Right lung (tissue), 2 donors: ENCODE measurements at regions not wholly inside any gene's neighbourhood (a gene's known extent, or its start where the extent isn't known, plus 50 kb on each side); places are given as distances from the start of the nearest gene placed in this dataset.

Source experiments
- DNase-seq, 2 donors: peaks; one replicate each; pipeline ENCODE4 v3.0.0-alpha.2; 2013

- no peak for DNase-seq
Observed at GRCh38 chr11:104529906-104530305, 366.0 kb upstream of the PDGFD start.

GRCh38 chr11:104529213-104529612 is 365.3 kb upstream of the PDGFD start:
- DNase-seq = no peak

GRCh38 chr11:104526006-104526405 is 362.1 kb upstream of the PDGFD start:
- DNase-seq = no peak

DNA sequence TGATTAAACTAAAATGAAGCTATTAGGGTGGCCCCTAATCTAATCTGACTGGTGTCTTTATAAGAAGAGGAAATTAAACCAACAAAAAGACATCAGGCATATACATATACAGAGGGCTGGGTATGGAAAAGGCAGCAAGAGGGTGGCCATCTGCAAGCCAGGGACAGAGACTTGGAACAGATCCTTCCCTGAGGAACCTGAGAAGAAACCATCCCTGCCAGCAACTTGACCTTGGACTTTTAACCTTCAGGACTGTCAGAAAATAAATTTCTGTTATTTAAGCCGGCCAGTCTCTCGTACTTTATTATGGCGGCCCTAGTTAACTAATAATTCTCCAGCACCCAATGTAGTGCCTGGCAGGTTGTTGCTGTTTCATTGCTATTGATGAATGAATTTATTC is 361.5 kb upstream of the PDGFD start:
- DNase-seq = no peak

DNA sequence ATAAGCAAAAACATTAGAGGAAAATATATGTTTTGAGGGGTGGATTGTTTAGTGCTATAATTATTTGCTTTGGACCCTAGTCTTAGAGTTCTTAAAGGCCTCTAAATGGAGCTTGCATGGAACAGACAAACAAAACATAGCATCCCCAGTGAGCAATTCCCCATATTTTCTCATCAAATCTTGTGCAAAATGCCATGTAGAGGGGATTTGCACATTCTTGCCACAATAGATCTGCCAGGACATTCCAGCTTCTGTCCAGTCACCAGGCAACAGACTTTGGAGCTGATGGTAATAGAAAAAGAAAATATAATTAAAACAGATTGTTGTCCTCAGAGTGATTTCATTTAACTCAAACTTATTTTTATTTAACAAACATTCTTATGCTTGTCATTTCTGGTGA is 360.3 kb upstream of the PDGFD start:
- DNase-seq = no peak

DNA sequence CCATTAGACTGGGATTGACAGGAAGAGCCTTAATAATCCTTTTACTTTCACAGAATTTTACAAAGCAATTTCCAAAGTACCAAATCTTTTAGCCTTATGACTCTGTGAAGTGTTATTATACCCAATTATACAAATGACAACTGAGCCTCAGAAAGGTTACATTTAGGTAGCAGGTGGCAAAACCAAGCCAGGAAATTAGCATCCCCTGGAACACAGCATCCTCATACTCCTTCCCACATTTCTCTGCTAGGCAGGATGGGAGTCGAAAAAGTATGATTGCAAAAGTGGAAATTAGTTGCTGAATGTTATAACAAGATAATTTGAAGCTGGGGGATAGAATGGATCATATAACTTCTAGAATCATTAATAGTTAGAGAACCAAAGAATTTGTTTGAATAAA is 359.7 kb upstream of the PDGFD start:
- DNase-seq = no peak

DNA sequence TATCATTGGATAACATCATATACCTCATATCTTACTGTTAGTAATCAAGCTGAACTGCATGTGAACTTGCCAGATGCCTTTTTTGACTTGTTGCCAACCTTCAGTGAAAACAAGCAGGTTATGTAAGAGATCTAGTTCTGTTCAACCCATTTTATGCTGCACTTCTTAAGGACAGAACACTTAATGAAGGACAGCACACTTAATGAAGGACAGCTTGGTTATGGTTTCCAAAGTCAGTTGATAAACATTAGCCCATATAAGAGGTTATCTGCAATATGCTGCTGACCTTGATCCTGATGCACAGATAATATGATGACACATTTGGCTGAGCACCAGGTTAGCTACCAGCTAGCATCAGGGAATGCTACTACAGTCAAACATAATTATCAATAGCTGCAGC is 358.7 kb upstream of the PDGFD start:
- no peak for DNase-seq

GRCh38 chr11:104522123-104522522 is 358.2 kb upstream of the PDGFD start:
- no peak for DNase-seq

DNA sequence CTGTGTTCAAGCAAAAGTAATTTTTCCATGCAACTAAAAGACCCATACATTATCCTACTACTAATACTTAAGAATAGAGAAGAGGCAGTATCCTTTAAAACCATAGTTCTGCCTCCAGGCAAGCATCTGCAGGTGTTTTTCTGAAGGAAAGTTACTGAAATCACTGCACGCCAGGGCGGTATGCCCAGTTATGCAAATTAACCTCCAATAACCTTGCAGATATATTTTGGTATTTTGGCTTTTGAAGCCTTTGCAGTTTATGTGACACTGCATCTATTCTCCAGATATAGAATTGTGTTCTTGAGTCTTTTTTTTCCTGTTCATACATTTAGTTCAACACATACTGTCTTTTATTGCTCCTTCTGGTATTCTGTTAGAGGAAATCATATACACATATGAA is 346.2 kb upstream of the PDGFD start:
- no peak for DNase-seq

DNA sequence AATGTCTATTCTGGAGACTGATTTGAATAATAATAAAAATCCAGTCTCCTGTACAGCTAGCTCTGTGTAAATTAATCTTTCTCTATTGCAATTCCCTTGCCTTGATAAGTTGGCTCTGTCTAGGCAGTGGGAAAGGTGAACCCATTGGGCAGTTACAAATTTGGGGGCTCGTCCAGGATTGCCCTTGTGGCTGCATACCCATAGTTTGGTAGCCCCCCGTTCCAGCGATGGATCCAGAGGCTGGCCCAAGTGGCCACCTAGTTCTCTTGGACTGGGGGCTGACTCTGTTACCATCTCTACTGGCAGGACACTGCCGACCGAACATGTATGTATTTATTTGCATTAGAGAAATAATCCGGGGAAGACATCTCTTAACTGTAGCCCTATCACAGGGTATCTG is 326.2 kb upstream of the PDGFD start:
- DNase-seq = no peak

DNA sequence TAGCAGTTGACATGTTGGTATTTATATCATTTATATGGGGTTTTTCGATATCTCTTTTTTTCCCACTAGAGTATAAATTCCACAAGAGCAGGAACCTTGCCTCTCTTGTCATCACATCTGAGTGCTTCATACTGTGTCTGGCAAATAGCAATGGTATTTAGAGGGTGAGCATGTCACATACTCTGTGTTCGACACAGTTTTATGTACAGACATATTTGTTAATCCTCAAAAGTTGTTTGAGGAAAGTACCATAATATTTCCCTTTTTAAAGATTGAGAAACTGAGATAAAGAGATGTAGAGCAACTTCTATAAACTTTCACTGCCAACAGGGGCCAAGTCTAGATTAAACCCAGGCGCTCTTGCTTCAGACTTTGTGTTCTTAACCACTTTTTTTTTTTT is 324.6 kb upstream of the PDGFD start:
- DNase-seq = no peak

- DNase-seq = no peak
Observed at GRCh38 chr11:104487046-104487806, 323.3 kb upstream of the PDGFD start.

DNA sequence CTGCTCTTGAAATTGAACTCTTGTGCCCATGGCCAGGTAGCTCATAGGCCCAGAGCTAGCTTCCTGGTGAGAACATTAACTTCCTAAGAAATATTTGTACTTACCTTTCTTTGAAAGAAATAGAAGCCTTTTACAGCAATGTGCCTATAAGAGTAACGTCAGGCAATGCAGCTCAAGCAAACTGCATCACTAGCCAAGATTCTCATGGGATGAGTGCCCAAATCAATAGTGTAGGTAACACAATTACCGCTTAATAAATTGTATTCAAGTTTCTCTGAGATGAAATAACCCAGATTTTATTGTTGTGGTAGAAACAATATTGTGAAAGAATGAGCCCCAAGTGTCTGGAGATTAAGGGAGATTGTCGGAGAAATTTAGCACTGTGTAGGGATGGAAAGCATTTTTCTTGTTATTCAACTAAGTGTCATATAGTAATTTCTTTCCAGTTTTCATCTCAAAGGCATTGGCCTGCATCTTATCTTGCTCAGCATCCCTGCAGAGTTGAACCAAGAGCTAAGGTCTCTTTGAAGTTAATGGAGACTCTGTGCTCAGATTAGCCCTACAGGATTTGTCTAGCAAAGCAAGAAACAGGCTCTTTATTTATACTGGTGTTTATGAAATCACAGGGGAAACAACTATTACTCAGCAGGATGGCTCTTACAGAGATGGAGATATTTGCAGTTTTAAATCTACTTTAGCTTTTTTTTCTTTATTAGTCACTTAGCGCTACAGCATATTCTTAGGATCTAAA is 321.0 kb upstream of the PDGFD start:
- no peak for DNase-seq

GRCh38 chr11:104476898-104477297 is 313.0 kb upstream of the PDGFD start:
- no peak for DNase-seq

- no peak for DNase-seq
Observed at GRCh38 chr11:104476454-104476853, 312.5 kb upstream of the PDGFD start.

DNA sequence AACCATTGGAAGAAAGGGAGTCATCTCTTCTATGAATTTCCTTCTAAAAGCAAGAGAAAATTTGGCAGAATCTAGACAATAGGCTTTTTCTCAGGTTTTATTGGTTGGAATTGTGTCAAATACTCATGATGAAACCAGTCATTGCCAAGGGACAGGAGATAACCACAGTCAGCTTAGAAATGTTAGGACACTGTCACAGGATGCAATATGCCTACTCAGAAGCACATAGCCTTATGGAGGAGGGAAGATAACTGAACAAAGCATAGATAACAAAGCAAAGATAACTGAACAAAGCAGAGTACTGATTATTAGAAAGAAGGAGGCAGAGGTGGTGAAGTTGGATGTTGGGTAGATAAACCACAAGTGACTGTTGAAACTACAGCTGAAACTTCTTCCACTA is 303.5 kb upstream of the PDGFD start:
- no peak for DNase-seq

GRCh38 chr11:104465321-104465720 is 301.4 kb upstream of the PDGFD start:
- DNase-seq = no peak

- no peak for DNase-seq
Observed at GRCh38 chr11:104464691-104465090, 300.7 kb upstream of the PDGFD start.

- no peak for DNase-seq
Observed at GRCh38 chr11:104462341-104462740, 298.4 kb upstream of the PDGFD start.

DNA sequence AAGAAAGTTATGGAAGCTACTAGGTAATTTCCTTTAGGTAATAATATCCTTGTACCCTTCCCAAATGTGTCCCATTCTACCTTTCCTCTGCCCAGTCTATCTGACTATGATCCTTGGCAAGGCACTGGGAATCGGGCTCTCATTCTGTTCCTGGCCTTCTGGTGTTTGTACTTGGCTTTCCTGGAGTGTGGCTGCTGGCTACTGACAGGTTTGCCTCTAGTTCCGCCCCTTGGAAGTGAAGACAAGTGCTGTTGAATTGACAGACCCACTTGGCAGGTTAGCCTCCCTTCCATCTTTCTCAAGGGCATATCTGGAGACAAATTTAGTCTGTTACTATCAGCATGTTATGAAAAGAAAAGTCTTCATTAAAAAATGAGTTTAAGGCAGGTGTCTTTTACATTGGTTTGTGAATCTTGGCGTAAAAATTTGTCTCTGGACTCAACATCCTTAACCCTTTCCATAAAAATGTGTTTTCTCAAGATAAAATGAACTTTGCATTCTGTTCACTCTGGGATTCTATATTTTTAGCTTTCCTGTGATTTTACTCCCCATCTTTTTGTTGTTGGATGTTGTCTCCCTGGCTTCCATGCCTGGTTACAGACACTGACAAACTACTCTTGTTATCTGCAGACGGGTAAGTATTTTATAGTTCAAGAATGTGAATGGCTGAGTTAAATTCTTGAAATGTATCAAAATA is 287.4 kb upstream of the PDGFD start:
- DNase-seq = no peak

GRCh38 chr11:104443387-104443786 is 279.4 kb upstream of the PDGFD start:
- DNase-seq = peak in 1 of 2 donors; percentile 6

DNA sequence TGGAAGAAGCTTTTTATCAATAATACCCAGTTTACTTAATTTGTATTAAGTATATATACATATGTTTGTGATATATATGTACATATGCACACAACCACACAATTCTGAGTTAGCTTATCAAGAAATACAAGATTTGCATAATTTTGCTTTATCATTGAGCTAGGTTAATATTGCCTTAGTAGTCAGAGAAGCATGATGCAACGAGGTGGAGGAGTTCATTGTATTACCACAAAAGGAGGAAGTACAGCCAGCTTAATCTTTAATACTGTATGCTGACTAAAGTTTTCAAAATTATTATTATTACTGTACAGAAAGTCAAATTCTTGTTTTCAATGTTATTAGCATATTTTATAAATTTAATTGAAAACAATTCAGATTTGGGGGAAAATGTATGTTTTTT is 278.4 kb upstream of the PDGFD start:
- DNase-seq = no peak

GRCh38 chr11:104435494-104435893 is 271.5 kb upstream of the PDGFD start:
- no peak for DNase-seq
